Smooth muscle cell (in vitro differentiated cells): ENCODE measurements at regions not wholly inside any gene's neighbourhood (a gene's known extent, or its start where the extent isn't known, plus 50 kb on each side); places are given as distances from the start of the nearest gene placed in this dataset.

Source experiments
- DNase-seq: peaks from one replicate; lab custom pipeline; 2025; ENCODE audit not compliant: unreplicated experiment; lab: John Stamatoyannopoulos, UW
- H2AFZ ChIP-seq: fragments of 200-600 bp; sonication (generic); 2 replicates; pipeline ENCODE4 v1.6.0; 2016; ENCODE audit warnings: antibody characterized with exemption, low read depth, mild to moderate bottlenecking
- H3F3A ChIP-seq: fragments of 200-600 bp; sonication (generic); 2 replicates; pipeline ENCODE4 v1.6.0; 2017; ENCODE audit warnings: antibody characterized with exemption, low read depth
- H3K27ac ChIP-seq: fragments of 200-600 bp; sonication (generic); 2 replicates; pipeline ENCODE4 v1.5.1; 2016; ENCODE audit warnings: low read depth, mild to moderate bottlenecking
- H3K27me3 ChIP-seq: fragments of 200-600 bp; sonication (generic); 2 replicates; pipeline ENCODE4 v1.6.1; 2016; ENCODE audit warnings: low read depth, mild to moderate bottlenecking
- H3K36me3 ChIP-seq: fragments of 200-600 bp; sonication (generic); 2 replicates; pipeline ENCODE4 v1.5.1; 2016; ENCODE audit warnings: low read depth
- H3K4me1 ChIP-seq: fragments of 200-600 bp; sonication (generic); 2 replicates; pipeline ENCODE4 v1.5.1; 2016; ENCODE audit warnings: low read depth
- H3K4me2 ChIP-seq: fragments of 200-600 bp; sonication (generic); 2 replicates; pipeline ENCODE4 v1.6.0; 2016; ENCODE audit warnings: mild to moderate bottlenecking
- H3K4me3 ChIP-seq: fragments of 200-600 bp; sonication (generic); 2 replicates; pipeline ENCODE4 v1.5.1; 2016; ENCODE audit warnings: mild to moderate bottlenecking
- H3K79me2 ChIP-seq: fragments of 200-600 bp; sonication (generic); 2 replicates; pipeline ENCODE4 v1.6.0; 2016; ENCODE audit warnings: low read depth, mild to moderate bottlenecking
- H3K9ac ChIP-seq: fragments of 200-600 bp; sonication (generic); 2 replicates; pipeline ENCODE4 v1.6.0; 2016; ENCODE audit warnings: low read depth
- H3K9me3 ChIP-seq: fragments of 200-600 bp; sonication (generic); replicated peaks from 2 replicates; pipeline ENCODE4 v1.5.1; 2016; ENCODE audit warnings: low read depth
- H4K20me1 ChIP-seq: fragments of 200-600 bp; sonication (generic); 2 replicates; pipeline ENCODE4 v1.6.0; 2016; ENCODE audit warnings: low read depth
- WGBS: methylation state at CpG from one replicate; pipeline ENCODE4 v1.1.7; 2016; ENCODE audit warnings: low lambda C conversion rate; 5-methylcytosine and 5-hydroxymethylcytosine counted together
- TF ChIP-seq, protein P1 (sequence below): fragments of 200-600 bp; sonication (generic); IDR thresholded peaks from 2 replicates; pipeline ENCODE4 v1.5.1; 2017; ENCODE audit warnings: borderline replicate concordance, mild to moderate bottlenecking, antibody characterized with exemption; ENCODE audit not compliant: insufficient read depth, poor library complexity, severe bottlenecking

DNA sequence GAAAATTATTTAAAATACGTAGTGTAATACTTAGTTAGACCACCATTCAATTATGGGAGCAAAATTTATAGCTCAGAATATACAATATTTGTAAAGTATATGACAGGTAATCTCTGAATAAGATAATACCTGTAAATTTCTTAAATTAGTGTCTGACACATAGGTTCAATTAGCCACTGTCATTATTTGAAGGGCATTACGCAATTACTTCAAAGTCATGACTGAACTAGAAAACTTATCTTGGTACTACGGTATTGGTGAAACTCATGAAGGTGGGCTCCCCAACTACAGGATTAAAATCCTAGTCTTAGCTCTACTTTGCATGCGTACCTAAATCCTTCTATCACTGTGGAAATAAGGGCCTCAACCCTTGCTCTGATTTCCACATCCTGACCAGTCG, 860.7 kb downstream of the PCDH19 start:
- Histone ChIP-seq H3K27me3 (no peaks in the 10 kb centered on the region), H3F3A (no peaks in the 10 kb centered on the region), H3K9me3 (peaks cover 6% of the 10 kb centered on the region), H4K20me1 (no peaks in the 10 kb centered on the region), H3K79me2 (no peaks in the 10 kb centered on the region), H3K4me2 (no peak overlapping the region), H3K4me3 (no peak overlapping the region), H3K36me3 (no peaks in the 10 kb centered on the region), H2AFZ (no peak overlapping the region), H3K4me1 (no peaks in the 10 kb centered on the region), H3K27ac (no peak overlapping the region), H3K9ac (no peak overlapping the region)
- WGBS: 72% methylated on average over 5 of the region's 5 CpGs
- no peak for DNase-seq
- TF ChIP-seq, protein P1, sequence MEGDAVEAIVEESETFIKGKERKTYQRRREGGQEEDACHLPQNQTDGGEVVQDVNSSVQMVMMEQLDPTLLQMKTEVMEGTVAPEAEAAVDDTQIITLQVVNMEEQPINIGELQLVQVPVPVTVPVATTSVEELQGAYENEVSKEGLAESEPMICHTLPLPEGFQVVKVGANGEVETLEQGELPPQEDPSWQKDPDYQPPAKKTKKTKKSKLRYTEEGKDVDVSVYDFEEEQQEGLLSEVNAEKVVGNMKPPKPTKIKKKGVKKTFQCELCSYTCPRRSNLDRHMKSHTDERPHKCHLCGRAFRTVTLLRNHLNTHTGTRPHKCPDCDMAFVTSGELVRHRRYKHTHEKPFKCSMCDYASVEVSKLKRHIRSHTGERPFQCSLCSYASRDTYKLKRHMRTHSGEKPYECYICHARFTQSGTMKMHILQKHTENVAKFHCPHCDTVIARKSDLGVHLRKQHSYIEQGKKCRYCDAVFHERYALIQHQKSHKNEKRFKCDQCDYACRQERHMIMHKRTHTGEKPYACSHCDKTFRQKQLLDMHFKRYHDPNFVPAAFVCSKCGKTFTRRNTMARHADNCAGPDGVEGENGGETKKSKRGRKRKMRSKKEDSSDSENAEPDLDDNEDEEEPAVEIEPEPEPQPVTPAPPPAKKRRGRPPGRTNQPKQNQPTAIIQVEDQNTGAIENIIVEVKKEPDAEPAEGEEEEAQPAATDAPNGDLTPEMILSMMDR: no peak

DNA sequence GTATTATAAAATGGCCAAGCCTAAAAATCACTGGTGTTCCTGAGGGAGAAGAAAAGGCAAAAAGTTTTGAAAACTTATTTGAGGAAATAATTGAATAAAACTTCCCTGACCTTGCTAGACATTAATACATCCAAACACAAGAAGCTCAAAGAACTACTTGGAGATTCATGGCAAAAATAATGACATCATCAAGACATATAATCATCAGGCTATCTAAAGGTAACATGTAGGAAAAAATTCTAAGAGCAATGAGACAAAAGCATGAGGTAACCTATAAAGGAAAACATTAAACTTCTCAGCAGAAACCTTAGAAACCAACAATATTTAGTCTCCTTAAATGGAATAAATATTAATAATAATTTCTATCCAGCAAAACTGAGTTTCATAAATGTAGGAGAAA, 887.6 kb downstream of the PCDH19 start:
- no peak for DNase-seq
- Histone ChIP-seq H3K4me3 (no peak overlapping the region), H3K27ac (no peak overlapping the region), H3K9ac (no peak overlapping the region), H3K36me3 (no peaks in the 10 kb centered on the region), H3K27me3 (no peaks in the 10 kb centered on the region), H2AFZ (no peak overlapping the region), H3F3A (no peaks in the 10 kb centered on the region), H4K20me1 (no peaks in the 10 kb centered on the region), H3K4me2 (no peak overlapping the region), H3K9me3 (no peaks in the 10 kb centered on the region), H3K4me1 (no peaks in the 10 kb centered on the region), H3K79me2 (no peaks in the 10 kb centered on the region)
- TF ChIP-seq, protein P1: no peak

DNA sequence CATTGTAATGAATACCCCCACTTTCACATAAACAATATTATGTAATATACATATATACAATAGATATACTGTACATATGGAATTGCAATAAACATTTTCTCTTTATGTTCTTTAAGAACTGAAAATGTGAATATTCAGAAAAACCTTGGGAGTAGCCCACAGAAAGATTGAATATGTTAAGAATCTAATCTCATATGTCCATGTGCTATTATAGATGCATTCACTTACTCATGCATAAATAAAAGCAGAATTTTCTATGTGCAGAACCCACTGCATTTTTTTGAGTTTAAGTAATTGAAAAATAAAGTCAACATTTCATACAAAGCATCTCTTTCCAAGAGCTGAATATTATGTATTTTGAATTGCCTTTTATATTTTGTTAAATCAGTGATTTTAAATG, 902.3 kb downstream of the PCDH19 start:
- no peak overlapping the region for H3K4me2 ChIP-seq
- H3K4me3 ChIP-seq: no peak overlapping the region
- H3K9ac ChIP-seq: no peak overlapping the region
- TF ChIP-seq, protein P1: no peak
- no peaks in the 10 kb centered on the region for H3K79me2 ChIP-seq
- no peaks in the 10 kb centered on the region for H3K27me3 ChIP-seq
- no peaks in the 10 kb centered on the region for H3K4me1 ChIP-seq
- H2AFZ ChIP-seq: no peak overlapping the region
- no peaks in the 10 kb centered on the region for H3K9me3 ChIP-seq
- DNase-seq: no peak
- no peak overlapping the region for H3K27ac ChIP-seq
- no peaks in the 10 kb centered on the region for H3F3A ChIP-seq
- no peaks in the 10 kb centered on the region for H3K36me3 ChIP-seq
- H4K20me1 ChIP-seq: no peaks in the 10 kb centered on the region

DNA sequence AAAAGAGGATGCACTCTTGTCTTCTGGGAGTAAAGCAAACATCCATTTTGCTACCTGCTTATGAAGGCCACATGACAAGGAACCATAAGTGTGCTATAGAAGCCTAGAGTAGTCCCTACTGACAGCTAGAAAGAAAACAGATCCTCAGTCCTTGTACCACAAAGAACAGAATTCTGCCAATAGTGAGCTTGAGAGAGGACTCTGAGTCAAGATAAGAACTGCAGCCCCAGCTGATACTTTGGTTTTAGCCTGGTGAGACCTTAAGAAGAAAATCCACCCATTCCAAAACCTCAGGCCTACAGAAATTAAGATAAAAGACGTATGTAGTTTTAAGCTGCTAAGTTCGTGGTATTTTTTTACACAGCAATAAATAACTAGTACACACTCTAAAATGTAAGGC, 914.6 kb downstream of the PCDH19 start:
- Histone ChIP-seq H3K9ac (no peak overlapping the region), H3K4me1 (no peaks in the 10 kb centered on the region), H3K27me3 (no peaks in the 10 kb centered on the region), H3K79me2 (no peaks in the 10 kb centered on the region), H4K20me1 (no peaks in the 10 kb centered on the region), H3F3A (no peaks in the 10 kb centered on the region), H3K4me3 (no peak overlapping the region), H3K27ac (no peak overlapping the region), H3K36me3 (no peaks in the 10 kb centered on the region), H3K9me3 (peaks cover 6% of the 10 kb centered on the region), H2AFZ (no peak overlapping the region), H3K4me2 (no peak overlapping the region)
- 20% methylated on average over 2 of the region's 2 CpGs for WGBS
- DNase-seq: no peak
- TF ChIP-seq, protein P1: no peak
